ENCODE measurements at regions not wholly inside any gene's neighbourhood (a gene's known extent, or its start where the extent isn't known, plus 50 kb on each side); places are given as distances from the start of the nearest gene placed in this dataset.

- no peak for DNase-seq (ENCODE audit: low read depth)
These were observed 67.4 kb upstream of the PPP1R3A start for GRCh38 chr7:113986216-113986615.

GRCh38 chr7:113976508-113976907, 57.7 kb upstream of the PPP1R3A start:
- DNase-seq (ENCODE audit: low read depth): no peak

- DNase-seq (ENCODE audit: low read depth): no peak
These were observed 49.9 kb upstream of the PPP1R3A start for GRCh38 chr7:113968713-113969112.

All from LHCN-M2 (cell line).